ENCODE measurements at regions not wholly inside any gene's neighbourhood (a gene's known extent, or its start where the extent isn't known, plus 50 kb on each side); places are given as distances from the start of the nearest gene placed in this dataset.

DNA sequence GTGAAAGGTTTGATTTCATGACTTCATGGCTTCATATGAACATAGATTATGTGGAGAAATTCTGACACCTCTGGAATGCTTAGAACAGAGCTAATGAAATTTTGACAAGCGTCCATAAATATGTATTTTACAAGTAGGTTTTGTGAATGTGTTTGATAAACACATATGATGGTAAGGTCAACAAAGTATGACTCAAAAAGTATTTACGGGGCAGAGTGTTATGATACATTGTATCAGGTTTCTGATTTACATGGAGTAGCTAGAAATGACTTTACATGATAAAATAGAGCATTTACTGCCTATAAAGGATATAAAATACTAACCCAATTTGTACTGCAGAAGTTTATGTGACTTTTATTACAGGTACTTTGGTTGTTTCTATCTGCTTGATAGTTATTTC is 206.3 kb downstream of the MDFIC start:
- TF ChIP-seq, protein P1, sequence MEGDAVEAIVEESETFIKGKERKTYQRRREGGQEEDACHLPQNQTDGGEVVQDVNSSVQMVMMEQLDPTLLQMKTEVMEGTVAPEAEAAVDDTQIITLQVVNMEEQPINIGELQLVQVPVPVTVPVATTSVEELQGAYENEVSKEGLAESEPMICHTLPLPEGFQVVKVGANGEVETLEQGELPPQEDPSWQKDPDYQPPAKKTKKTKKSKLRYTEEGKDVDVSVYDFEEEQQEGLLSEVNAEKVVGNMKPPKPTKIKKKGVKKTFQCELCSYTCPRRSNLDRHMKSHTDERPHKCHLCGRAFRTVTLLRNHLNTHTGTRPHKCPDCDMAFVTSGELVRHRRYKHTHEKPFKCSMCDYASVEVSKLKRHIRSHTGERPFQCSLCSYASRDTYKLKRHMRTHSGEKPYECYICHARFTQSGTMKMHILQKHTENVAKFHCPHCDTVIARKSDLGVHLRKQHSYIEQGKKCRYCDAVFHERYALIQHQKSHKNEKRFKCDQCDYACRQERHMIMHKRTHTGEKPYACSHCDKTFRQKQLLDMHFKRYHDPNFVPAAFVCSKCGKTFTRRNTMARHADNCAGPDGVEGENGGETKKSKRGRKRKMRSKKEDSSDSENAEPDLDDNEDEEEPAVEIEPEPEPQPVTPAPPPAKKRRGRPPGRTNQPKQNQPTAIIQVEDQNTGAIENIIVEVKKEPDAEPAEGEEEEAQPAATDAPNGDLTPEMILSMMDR (IDR thresholded peaks at IDR 0.05; ENCODE audit: borderline replicate concordance, extremely low read depth, insufficient read depth), result no peak
- Histone ChIP-seq H3K9me3 (ENCODE audit: control insufficient read depth in 2 of 3, insufficient read depth in 1 of 3, low read length in 3 of 3) (no peaks in the 10 kb centered on the region), H3K36me3 (ENCODE audit: control insufficient read depth in 2 of 3, insufficient read depth in 3 of 3, low read length in 3 of 3) (no peaks in the 10 kb centered on the region), H3K9ac (ENCODE audit: low read length in 3 of 3) (no peak overlapping the region), H3K4me3 (ENCODE audit: low read length in 3 of 3) (no peak overlapping the region), H3K4me1 (ENCODE audit: control insufficient read depth in 2 of 3, insufficient read depth in 2 of 3, low read depth in 1 of 3, low read length in 3 of 3) (no peaks in the 10 kb centered on the region), H3K27ac (ENCODE audit: low read depth in 2 of 2, low read length in 2 of 2) (no peak overlapping the region), H3K27me3 (ENCODE audit: control insufficient read depth, insufficient read depth, low read length) (no peaks in the 10 kb centered on the region)
- no peak for DNase-seq
- no peak for FAIRE-seq
- intact Hi-C loops (cut with DNase I), result no loop called here

DNA sequence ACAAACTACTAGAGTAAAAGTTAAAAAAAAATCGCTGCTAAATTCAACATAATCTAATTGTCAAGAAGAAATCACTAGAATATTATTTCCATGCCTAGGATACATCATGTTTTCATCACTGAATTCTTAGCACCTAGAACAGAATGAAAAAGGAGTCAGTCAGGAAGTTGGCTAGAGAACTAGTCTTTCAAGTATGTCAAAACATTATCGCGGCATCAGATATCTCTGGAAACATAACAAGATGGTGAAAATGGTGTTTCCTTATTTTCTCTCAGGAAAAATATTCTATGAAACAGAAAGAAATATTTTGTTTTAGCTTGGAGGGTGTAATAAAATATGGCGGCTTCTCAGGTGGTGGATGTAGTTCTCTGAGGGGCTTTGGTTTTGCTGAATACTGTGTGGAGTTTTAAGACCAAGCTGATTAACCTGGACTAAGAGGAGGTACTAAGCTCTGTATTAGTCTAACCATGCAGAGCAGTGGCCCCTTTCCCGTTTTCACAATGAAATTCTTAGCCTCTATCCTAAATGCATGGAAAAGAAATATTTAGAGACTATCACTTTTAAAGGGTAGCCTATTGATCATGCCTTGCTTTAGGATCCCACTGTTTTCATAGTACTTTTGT is 205.6 kb downstream of the MDFIC start:
- Histone ChIP-seq H3K4me1 (ENCODE audit: control insufficient read depth in 2 of 3, insufficient read depth in 2 of 3, low read depth in 1 of 3, low read length in 3 of 3) (no peaks in the 10 kb centered on the region), H3K9me3 (ENCODE audit: control insufficient read depth in 2 of 3, insufficient read depth in 1 of 3, low read length in 3 of 3) (no peaks in the 10 kb centered on the region), H3K9ac (ENCODE audit: low read length in 3 of 3) (no peak overlapping the region), H3K27ac (ENCODE audit: low read depth in 2 of 2, low read length in 2 of 2) (no peak overlapping the region), H3K4me3 (ENCODE audit: low read length in 3 of 3) (no peak overlapping the region), H3K36me3 (ENCODE audit: control insufficient read depth in 2 of 3, insufficient read depth in 3 of 3, low read length in 3 of 3) (no peaks in the 10 kb centered on the region), H3K27me3 (ENCODE audit: control insufficient read depth, insufficient read depth, low read length) (no peaks in the 10 kb centered on the region)
- DNase-seq (no peak), FAIRE-seq (no peak)
- intact Hi-C loops (cut with DNase I), result no loop called here
- TF ChIP-seq, protein P1 (IDR thresholded peaks at IDR 0.05; ENCODE audit: borderline replicate concordance, extremely low read depth, insufficient read depth), result no peak

DNA sequence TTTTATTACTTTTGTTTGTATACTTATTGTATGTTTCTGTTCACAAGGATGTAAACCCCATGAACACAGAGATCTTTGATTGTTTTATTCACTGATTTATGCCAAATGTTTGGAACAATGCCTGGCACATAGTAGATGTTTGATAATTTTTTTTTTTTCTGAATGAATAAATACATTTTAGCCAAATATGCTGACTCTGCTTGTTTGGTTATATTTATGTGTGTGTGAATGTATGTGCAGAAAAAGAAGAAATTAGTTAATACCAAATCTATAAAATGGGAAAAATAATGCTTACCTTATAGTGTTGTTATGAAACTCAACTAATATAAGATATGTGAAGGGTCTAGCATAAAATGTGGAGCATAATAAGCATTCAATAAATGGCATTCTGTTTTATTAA is 203.9 kb downstream of the MDFIC start:
- no peaks in the 10 kb centered on the region for H3K27me3 ChIP-seq (ENCODE audit: control insufficient read depth, insufficient read depth, low read length)
- no peaks in the 10 kb centered on the region for H3K9me3 ChIP-seq (ENCODE audit: control insufficient read depth in 2 of 3, insufficient read depth in 1 of 3, low read length in 3 of 3)
- FAIRE-seq (peak; percentile 56), DNase-seq (no peak)
- H3K4me3 ChIP-seq (ENCODE audit: low read length in 3 of 3), result no peak overlapping the region
- no peaks in the 10 kb centered on the region for H3K4me1 ChIP-seq (ENCODE audit: control insufficient read depth in 2 of 3, insufficient read depth in 2 of 3, low read depth in 1 of 3, low read length in 3 of 3)
- TF ChIP-seq, protein P1 (IDR thresholded peaks at IDR 0.05; ENCODE audit: borderline replicate concordance, extremely low read depth, insufficient read depth), result no peak
- intact Hi-C loops (cut with DNase I), result no loop called here
- no peak overlapping the region for H3K27ac ChIP-seq (ENCODE audit: low read depth in 2 of 2, low read length in 2 of 2)
- no peaks in the 10 kb centered on the region for H3K36me3 ChIP-seq (ENCODE audit: control insufficient read depth in 2 of 3, insufficient read depth in 3 of 3, low read length in 3 of 3)
- H3K9ac ChIP-seq (ENCODE audit: low read length in 3 of 3), result no peak overlapping the region

DNA sequence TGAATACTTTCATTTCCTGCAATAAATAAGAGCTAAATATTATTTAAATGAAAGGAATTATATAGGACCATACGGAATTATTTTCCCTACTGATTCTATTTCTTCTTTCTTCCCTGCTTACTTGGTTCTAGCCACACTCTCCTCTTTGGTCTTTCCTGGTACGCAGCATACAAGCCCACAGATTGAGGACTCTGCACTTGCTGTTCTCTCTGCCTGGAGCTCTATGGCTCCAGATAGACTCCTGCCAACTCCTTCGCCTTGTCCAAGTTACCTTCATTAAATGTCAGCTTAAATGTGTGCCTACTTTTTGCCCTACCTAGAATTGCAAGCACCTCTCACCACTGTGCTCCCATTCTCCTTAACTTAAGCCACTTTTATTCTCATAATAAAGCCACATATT is 203.4 kb downstream of the MDFIC start:
- Histone ChIP-seq H3K4me1 (ENCODE audit: control insufficient read depth in 2 of 3, insufficient read depth in 2 of 3, low read depth in 1 of 3, low read length in 3 of 3) (no peaks in the 10 kb centered on the region), H3K36me3 (ENCODE audit: control insufficient read depth in 2 of 3, insufficient read depth in 3 of 3, low read length in 3 of 3) (no peaks in the 10 kb centered on the region), H3K27me3 (ENCODE audit: control insufficient read depth, insufficient read depth, low read length) (no peaks in the 10 kb centered on the region), H3K4me3 (ENCODE audit: low read length in 3 of 3) (no peak overlapping the region), H3K9me3 (ENCODE audit: control insufficient read depth in 2 of 3, insufficient read depth in 1 of 3, low read length in 3 of 3) (no peaks in the 10 kb centered on the region), H3K9ac (ENCODE audit: low read length in 3 of 3) (no peak overlapping the region), H3K27ac (ENCODE audit: low read depth in 2 of 2, low read length in 2 of 2) (no peak overlapping the region)
- no peak for FAIRE-seq
- DNase-seq, result no peak
- intact Hi-C loops (cut with DNase I), result no loop called here
- TF ChIP-seq, protein P1 (IDR thresholded peaks at IDR 0.05; ENCODE audit: borderline replicate concordance, extremely low read depth, insufficient read depth), result no peak
